Lung (tissue), 11 donors: ENCODE measurements at regions not wholly inside any gene's neighbourhood (a gene's known extent, or its start where the extent isn't known, plus 50 kb on each side); places are given as distances from the start of the nearest gene placed in this dataset.

Source experiments
- ATAC-seq: fragments of 200-7000 bp; cut with Tn5 transposase; one replicate; pipeline ENCODE4 v1.9.1; 2020; ENCODE audit warnings: moderate number of reproducible peaks; ENCODE audit not compliant: insufficient read depth, low FRiP score
- DNase-seq, 3 donors: peaks; one replicate each; pipeline ENCODE4 v3.0.0-alpha.2; 2013 to 2017
- H3K27ac ChIP-seq, 2 donors: one replicate each; pipeline ENCODE4 v1.5.1; 2013; ENCODE audit warnings: mild to moderate bottlenecking in 2 of 2, moderate library complexity in 2 of 2, control low read depth in 1 of 2, inconsistent platforms in 1 of 2, low read depth in 1 of 2, low read length in 1 of 2
- H3K27me3 ChIP-seq, 3 donors: one replicate each; pipeline ENCODE4 v1.5.1; 2013; ENCODE audit warnings: low read length in 2 of 3; ENCODE audit not compliant: control insufficient read depth in 3 of 3, insufficient read depth in 3 of 3
- H3K36me3 ChIP-seq, 4 donors: one replicate each; pipeline ENCODE4 v1.5.1; 2013; ENCODE audit warnings: low read length in 4 of 4, mild to moderate bottlenecking in 1 of 4, moderate library complexity in 1 of 4; ENCODE audit not compliant: control insufficient read depth in 4 of 4, insufficient read depth in 4 of 4
- H3K4me1 ChIP-seq, 5 donors: one replicate each; pipeline ENCODE4 v1.5.1; 2013; ENCODE audit warnings: low read length in 5 of 5, mild to moderate bottlenecking in 2 of 5, moderate library complexity in 1 of 5; ENCODE audit not compliant: control insufficient read depth in 5 of 5, insufficient read depth in 5 of 5
- H3K4me3 ChIP-seq: one replicate; pipeline ENCODE4 v1.5.1; 2013; ENCODE audit warnings: mild to moderate bottlenecking, control low read depth, moderate library complexity
- H3K9ac ChIP-seq, 2 donors: one replicate each; pipeline ENCODE4 v1.5.1; 2013; ENCODE audit warnings: low read length in 2 of 2, control low read depth in 1 of 2; ENCODE audit not compliant: insufficient read depth in 1 of 2
- H3K9me3 ChIP-seq, 4 donors: one replicate each; pipeline ENCODE4 v1.5.1; 2013; ENCODE audit warnings: low read length in 3 of 4, mild to moderate bottlenecking in 1 of 4, moderate library complexity in 1 of 4; ENCODE audit not compliant: control insufficient read depth in 4 of 4, insufficient read depth in 3 of 4
- WGBS, 2 donors: extraction: QIAGEN DNeasy Blood & Tissue Kit; methylation state at CpG; one replicate each; pipeline ENCODE4 v1.1.7; 2013; 5-methylcytosine and 5-hydroxymethylcytosine counted together
- TF ChIP-seq, protein P1 (sequence below): IDR thresholded peaks from 2 replicates; pipeline ENCODE4 v1.5.1; 2012; ENCODE audit warnings: mild to moderate bottlenecking; ENCODE audit errors: control extremely low read depth, extremely low read depth
- donor health status: control.
- donor health status: control.
- donor health status: Bipolar disorder and iron deficiency.
- donor health status: healthy.
- donor health status: DM: yes; HTN: yes; CAD: no.

DNA sequence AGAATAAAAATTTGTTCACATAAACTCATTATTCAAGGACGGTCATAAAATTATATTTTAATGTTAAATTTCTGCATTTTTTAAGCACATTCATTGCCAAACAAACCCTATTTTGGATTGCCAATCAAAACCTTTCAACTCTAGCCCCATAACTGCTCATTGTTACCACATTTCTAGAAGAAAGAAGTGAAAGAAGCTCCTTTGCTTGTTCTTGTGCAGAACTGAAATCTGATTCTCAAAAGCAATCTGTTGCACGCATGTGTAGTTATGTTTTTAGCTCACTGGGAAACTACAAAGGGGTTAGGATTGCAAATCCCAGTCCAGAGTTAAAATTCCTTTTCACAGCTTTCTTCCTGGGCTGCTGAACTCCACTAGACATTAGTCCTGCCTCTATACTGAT, 109.5 kb upstream of the MIR17HG start:
- Histone ChIP-seq H3K4me3 (no peak overlapping the region), H3K27ac (no peak overlapping the region), H3K9me3 (no peaks in the 10 kb centered on the region), H3K36me3 (no peaks in the 10 kb centered on the region), H3K9ac (no peak overlapping the region), H3K27me3 (no peaks in the 10 kb centered on the region), H3K4me1 (no peaks in the 10 kb centered on the region)
- 88 to 91% methylated on average over 2 of the region's 2 CpGs for WGBS, 2 donors
- no peak for ATAC-seq
- no peak for DNase-seq
- TF ChIP-seq, protein P1, sequence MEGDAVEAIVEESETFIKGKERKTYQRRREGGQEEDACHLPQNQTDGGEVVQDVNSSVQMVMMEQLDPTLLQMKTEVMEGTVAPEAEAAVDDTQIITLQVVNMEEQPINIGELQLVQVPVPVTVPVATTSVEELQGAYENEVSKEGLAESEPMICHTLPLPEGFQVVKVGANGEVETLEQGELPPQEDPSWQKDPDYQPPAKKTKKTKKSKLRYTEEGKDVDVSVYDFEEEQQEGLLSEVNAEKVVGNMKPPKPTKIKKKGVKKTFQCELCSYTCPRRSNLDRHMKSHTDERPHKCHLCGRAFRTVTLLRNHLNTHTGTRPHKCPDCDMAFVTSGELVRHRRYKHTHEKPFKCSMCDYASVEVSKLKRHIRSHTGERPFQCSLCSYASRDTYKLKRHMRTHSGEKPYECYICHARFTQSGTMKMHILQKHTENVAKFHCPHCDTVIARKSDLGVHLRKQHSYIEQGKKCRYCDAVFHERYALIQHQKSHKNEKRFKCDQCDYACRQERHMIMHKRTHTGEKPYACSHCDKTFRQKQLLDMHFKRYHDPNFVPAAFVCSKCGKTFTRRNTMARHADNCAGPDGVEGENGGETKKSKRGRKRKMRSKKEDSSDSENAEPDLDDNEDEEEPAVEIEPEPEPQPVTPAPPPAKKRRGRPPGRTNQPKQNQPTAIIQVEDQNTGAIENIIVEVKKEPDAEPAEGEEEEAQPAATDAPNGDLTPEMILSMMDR = no peak

DNA sequence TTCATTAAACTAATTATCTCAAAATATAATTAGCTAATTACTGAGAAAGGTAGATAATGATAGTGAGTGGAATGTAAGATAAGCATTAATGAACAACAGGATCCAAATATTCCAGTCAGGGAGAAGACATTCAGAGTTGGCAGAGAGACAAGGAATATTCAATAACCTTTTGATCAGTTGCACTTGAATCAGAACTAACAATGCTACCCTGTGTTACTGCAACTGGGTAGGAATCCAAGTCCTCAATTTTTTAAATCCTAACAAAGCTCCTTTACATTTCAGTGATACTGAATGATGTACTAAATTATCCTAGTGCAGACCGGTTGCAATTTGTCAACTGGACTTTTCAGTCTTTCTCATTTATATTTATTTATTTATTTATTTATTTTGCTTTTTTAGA, 107.1 kb upstream of the MIR17HG start:
- no peak overlapping the region for H3K9ac ChIP-seq
- ATAC-seq = no peak
- no peak overlapping the region for H3K27ac ChIP-seq
- 94 to 97% methylated on average over 1 of the region's 1 CpG for WGBS, 2 donors
- H3K4me3 ChIP-seq = no peak overlapping the region
- H3K9me3 ChIP-seq = no peaks in the 10 kb centered on the region
- TF ChIP-seq, protein P1 = no peak
- no peaks in the 10 kb centered on the region for H3K36me3 ChIP-seq
- no peaks in the 10 kb centered on the region for H3K27me3 ChIP-seq
- DNase-seq = no peak
- no peaks in the 10 kb centered on the region for H3K4me1 ChIP-seq

DNA sequence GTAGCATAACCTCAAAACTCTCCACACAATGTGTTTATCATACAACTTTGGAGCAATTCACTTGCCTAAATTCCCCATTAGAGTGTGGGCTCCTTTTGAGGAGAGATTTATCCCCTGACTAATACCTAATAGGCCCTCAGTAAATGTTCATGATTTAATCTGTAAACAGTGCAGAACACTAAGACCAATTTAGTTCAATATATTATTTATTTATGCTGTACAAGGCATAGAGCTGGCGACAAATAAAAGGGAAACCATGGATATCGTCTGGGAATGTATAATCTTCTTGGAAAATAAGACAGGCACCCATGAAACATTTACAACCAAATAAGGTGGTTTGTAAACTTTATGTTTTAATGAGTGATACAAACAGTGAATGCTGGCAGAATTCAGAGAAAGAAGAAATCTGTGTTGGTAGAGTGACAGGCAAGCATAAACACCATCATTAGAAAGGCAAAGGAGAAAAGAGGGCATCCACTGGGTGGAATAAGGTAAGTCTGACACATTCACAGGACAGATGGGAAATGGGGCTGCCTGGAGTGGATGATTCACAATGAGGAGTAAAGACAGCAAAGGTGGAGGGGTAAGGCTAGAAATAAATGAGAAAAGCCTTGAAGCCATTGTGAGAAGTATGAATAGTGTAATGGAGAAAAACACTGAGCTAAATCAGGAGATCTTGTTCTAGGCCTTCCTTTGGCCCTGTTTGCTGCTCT, 106.1 kb upstream of the MIR17HG start:
- no peaks in the 10 kb centered on the region for H3K36me3 ChIP-seq
- DNase-seq (no peak), ATAC-seq (no peak)
- no peak overlapping the region for H3K4me3 ChIP-seq
- H3K9ac ChIP-seq = no peak overlapping the region
- TF ChIP-seq, protein P1 = no peak
- no peak overlapping the region for H3K27ac ChIP-seq
- H3K9me3 ChIP-seq = no peaks in the 10 kb centered on the region
- 87 to 91% methylated on average over 2 of the region's 2 CpGs for WGBS, 2 donors
- no peaks in the 10 kb centered on the region for H3K27me3 ChIP-seq
- no peaks in the 10 kb centered on the region for H3K4me1 ChIP-seq

DNA sequence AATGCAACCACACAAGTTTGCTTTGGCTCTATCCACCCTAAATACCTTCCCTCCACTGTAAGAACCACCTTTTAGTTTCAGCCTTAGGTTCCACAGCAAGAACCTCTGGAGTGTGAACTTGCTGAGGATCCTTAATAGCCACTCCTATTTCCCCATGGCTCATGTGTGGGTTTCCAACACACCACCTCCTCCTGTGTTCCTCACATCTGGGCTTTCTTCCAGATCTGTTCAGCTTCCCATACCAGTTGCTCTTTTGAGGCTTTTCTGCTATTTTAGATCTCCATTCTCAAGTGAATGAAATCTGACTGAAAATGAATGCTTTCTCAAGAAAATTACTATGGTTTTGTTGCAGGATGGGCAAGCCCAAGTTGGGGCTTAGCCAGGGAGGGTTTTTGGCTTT, 104.8 kb upstream of the MIR17HG start:
- TF ChIP-seq, protein P1 = no peak
- Histone ChIP-seq H3K4me1 (no peaks in the 10 kb centered on the region), H3K36me3 (no peaks in the 10 kb centered on the region), H3K9me3 (no peaks in the 10 kb centered on the region), H3K27me3 (no peaks in the 10 kb centered on the region), H3K4me3 (no peak overlapping the region), H3K9ac (no peak overlapping the region), H3K27ac (no peak overlapping the region)
- DNase-seq = peak in 2 of 3 donors; percentile 1 to 7
- ATAC-seq = no peak
